GM21367 (cell line): ENCODE measurements at regions not wholly inside any gene's neighbourhood (a gene's known extent, or its start where the extent isn't known, plus 50 kb on each side); places are given as distances from the start of the nearest gene placed in this dataset.

ENCODE experiments used
- ATAC-seq: cut with Tn5 transposase; IDR thresholded peaks from one replicate; pipeline ENCODE4 v1.9.1; 2021; ENCODE audit not compliant: unreplicated experiment

DNA sequence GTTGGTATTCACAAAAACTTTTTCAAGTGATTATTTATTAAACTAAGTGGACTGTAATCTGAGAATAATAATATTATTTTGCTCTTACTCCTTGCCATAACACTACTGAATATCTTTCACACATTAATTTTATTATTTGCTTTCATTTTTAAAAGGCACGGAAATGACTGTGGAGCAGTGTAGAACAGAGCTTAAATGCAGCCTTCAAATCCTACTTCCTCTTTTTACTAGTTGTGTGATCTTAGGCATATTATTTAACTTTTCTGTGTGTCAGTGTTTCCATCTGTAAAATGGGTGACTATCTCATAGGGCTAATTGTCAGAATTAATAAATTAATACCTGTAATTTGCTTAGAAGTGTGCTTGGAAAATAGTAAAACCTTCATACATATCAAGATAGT, 55.5 kb upstream of the SLC8A1 start:
- ATAC-seq: peak; percentile 62

DNA sequence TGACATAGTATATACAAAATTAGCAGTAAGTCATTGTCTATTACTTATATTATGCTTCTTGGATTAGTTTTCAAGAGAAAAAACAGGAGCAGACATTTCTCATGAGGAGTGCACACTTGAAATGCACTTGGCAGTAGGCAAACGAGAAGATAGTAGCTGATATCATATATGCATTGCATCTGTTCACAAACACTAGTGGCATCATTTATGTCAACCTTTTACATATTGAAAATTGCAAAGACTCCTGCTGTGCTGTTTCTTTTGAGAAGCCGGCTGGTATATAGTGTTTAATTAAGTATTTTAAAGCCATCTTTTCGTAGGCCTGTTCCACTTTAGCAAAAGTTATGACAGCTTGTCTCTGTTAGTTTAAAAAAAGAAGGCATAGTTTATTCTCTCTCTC, 58.4 kb upstream of the SLC8A1 start:
- ATAC-seq: no peak

DNA sequence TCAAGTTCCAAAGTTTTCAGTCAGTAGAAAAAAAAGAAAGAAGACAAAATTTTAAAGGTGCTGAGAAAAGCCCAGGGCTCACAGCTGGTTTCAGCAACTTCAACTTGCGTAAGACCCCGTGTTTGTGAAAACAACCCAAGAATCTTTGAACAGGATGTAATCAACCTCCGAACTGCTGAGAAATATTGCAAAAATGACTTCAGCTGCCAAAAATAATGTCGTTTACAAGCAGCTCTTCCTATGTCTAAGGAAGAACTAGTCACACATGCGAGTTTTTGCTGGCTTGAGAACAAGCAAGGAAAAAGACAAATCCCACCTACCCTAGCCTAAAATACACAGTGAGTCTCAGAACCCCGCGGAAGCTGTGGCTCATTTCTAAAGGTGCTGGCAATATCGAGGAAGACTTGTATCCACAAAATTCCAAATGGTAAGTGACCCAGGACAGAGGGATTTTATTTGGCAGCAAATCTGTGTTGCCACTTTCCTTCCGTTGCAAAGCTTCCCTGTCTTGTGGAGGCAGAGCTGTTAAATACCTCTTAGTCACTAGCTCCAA, 59.8 kb upstream of the SLC8A1 start:
- no peak for ATAC-seq

DNA sequence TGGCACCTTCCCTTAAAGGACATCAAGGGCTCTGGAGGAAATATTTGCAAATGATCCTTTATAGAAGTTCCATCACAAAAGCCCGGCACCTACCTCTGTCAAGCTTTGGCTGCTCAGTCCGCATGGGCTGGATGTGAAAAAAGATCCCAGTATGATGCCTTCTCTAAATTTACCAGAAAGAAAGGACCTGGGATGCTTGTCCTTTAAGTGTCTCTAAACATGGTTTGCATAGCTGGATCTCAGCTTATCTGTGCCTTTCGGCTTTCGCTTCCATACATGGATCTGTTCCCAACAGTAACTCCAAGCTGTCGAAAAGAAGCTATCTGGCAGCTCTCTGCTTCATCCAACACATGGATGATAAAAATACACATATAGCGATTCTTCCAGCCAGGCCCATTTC, 60.4 kb upstream of the SLC8A1 start:
- ATAC-seq: no peak

DNA sequence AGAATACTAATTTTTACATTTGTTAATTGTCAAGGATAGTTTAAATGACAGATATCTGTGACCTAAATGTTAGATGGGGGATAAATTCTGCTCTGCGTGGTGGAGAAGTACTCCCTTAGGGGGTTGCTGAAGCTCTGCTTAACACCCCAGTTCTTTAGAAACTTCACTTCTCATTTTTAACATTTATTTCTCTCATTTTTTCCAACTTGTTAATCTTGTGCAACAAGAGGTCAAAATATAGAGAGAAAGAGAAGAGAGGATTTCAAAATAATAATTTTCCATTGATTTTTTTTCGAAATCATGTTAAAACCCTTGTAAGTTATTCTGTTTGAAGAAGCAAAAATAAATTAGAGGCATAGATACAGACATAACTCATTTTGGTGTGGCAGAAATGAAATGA, 61.3 kb upstream of the SLC8A1 start:
- ATAC-seq: no peak

DNA sequence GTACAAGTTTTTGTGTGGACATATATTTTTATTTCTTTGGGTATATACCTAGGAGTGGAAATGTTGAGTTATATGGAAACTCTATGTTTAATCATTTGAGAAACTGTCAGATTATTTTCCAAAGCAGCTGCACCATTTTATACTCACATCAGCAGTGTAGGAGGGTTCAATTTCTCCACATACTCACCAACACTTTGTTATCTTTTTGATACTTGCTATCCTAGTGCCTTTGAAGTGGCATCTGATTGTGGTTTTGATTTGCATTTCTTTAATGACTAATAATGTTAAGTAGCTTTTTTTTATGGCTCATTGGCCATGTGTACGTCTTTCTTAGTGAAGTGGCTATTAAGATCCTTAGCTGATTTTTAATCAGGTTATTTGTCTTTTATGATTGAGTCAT, 64.7 kb upstream of the SLC8A1 start:
- ATAC-seq: no peak

DNA sequence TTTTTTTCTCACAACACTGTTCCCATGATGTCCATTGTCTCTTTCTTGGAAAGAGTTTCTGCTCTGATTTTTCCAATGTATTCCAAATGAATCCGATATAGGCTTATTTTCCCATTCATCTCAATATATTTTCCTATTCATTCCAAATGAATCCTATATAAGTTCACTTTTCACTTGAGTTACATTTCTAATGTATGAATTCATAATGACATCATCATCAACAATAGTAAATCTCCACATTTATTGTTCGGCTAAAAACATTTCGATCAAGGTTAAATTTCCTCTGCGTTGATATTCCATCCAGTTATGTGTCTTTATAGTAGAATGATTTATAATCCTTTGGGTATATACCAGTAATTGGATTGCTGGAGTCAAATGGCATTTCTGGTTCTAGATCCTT, 76.7 kb upstream of the SLC8A1 start:
- no peak for ATAC-seq

DNA sequence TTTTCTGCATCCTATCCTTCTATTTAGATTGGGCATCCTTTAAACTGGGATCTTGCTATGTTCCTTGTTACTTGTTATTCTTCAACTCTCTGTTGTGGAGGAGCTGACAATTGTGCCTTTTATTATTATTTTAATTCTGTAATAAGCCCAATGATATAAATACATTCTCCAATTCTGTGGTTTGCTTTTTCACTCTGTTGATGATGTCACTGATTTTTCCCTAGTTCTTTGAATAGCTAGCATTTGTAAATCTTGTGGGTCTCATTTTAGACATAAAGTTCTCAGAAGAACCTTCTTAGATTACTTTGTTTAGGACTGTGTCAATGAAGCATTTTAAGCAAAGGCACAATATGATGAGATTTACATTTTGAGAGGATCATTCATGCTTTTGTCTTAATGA, 79.5 kb upstream of the SLC8A1 start:
- ATAC-seq: no peak

DNA sequence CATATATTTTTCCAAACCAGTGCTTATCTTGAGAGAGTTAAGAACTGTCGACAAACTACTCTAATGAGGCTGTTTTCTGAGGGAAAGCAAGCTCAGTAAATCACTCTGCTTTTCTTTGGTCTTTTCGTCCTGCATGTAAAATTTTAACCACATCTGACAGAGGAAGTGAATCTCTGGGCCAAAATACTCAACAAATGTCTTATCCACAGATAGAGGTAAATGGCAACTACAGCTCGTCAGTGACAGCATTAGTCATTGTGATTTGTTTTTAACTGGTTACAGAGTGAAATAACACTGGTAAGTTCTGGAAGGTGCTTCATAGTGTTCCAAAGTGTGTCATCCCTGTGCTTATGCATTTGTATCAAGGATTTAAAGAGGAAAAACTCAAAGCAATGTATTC, 82.6 kb upstream of the SLC8A1 start:
- ATAC-seq: no peak

DNA sequence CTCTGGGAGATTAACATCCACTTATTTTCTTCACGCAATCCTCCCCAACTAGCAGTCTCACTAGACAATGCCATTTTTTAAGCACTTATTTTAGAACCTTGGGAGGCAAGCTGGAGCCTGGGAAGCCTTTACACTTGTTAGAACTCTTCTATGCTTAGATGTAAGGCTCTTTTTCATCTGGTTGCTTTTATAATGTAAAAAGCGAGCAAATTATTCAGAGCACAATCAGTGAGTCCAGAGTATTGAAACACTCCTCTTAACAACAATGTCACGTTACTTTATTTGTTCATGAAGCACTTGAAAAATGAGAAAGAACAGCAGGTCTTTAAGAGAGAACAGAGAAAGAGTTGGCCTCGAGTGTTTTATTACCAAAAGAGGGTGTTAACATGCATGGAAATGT, 84.1 kb upstream of the SLC8A1 start:
- ATAC-seq: no peak

DNA sequence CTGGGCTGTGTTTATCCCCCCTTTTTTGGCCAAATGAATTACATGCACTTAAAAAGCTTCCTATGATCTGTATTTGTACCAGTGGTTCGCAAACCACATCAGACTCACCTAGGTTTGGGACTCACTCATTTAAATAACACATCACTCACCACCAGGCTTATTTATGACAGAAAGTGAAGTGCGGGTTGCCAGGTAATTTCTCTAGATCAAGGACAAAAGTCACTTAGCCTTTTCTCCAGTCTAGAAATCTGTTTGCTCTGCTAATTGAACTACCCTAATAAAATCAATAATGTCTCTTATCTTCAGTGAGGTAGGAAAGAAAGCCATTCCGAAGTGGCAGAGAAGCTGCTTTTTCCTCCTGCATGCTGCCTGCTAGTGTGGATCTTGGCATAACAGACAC, 88.1 kb upstream of the SLC8A1 start:
- no peak for ATAC-seq

DNA sequence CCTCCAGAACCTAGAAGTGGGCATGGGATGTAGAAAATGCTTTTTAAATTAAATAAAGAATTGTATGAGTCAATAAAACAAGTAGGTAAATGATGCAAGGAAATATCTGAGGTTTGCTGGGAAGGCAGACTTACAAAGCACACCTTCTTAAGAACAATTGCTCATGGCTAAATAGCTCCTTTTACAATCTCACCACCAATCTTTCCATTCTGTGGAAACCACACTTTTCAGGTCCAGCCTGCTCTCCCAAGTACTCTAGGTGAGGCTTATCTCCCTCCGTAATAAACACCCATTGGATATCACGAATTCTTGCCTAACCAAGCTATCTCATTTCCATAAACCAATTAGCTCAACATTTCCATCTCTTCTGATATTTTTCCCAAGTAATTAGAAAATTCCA, 91.5 kb upstream of the SLC8A1 start:
- no peak for ATAC-seq

DNA sequence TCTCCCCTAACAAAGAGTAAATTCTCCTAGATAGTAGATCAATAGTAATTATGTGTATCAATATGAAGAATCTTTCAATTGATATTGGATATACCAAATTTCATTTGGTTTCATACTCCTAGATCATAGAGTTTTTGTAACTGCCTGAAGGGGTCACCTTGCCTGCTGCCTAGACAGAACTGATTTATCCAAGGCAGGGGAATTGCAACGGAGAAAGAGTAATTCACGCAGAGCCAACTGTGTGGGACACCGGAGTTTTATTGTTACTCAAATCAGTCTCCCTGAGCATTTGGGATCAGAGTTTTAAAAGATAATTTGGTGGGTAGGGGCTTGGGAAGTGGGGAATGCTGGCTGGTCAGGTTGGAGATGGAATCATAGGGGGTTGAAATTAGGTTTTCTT, 92.2 kb upstream of the SLC8A1 start:
- no peak for ATAC-seq

DNA sequence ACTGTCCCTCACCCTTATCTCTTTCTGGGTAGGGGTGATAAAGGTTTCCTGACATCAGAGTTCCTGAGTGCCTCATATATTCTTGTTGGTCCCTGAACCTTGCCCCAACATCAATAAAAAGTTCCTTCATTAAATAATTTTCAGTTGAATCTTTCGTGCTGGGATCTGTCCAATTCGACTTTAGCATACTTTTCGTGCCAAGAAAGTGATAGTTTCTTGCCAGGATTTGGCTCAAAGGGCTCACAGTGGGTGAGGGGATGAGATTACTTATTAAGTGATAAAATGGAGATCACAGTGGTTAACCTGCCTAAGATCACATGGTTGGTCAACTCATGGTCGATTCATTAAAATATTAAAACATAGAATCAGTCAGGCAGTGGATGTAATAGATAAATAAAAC, 93.8 kb upstream of the SLC8A1 start:
- ATAC-seq: no peak

DNA sequence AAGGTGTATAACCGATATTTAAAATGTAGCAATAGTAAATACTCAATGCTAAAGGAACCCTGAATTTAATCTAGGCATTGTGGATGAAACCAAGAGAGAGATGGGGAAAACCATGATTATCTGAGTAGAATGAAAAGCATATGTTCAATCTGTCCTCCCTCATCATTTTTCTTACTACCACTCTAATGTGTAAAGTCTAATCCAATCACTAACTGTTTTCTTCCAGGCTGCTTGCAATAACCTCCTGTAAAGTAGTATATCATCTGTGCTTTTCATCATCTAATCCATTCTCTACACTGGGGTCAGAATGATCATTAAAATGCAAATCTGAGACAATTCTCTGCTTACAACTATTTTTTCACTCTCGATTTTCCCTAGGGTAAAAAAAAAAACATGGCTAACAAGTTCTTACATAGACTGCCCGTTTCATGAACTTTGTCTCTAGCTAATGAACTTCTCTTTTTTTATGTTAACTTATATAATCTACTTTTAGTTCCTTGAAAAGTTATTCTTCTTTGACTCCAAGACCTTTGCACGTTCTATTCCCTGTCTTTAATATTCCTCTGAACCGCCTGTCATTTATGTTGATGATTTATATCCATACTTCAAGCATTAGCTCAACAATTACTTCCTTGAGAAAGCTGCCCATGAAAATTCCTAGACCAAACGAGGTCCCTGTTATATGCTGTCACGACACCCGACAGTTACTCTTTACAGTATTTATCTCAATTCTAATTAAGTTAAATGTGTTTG, 94.7 kb upstream of the SLC8A1 start:
- no peak for ATAC-seq

DNA sequence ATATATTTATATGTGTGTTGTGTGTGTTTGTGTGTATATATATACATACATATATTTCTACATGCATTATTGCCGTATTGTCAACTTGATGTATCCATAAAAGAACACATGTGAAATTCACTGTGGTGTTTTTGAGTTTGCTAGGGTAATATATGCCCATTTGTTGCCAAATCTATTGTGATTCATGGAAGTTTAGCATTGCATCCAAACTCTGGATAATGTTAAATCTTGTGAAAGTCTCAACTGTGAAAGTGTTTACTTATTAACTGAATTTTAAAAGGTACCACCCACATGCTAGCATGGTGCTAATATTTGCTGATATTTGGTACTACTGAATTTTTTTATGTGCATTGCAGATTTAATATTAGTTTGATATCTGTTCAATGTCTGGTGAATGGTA, 96.6 kb upstream of the SLC8A1 start:
- no peak for ATAC-seq

DNA sequence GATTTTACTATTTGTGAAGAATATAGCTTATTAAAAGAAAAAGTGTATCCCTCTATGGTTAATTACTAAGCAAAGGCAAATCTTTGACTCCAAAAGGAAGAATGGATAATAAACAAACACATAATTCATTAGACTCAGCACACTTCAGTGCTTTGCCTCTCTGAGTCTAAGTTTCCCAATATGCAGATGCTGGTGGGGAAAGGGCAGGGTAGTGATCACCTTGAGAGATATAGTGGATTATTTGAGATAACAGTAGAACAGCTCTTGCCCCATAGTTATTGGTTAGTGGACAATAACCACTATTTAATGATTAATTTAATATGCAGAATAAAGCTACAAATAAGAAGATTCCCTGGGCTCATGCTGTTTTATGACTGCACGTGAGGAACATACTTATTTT, 98.2 kb upstream of the SLC8A1 start:
- no peak for ATAC-seq

DNA sequence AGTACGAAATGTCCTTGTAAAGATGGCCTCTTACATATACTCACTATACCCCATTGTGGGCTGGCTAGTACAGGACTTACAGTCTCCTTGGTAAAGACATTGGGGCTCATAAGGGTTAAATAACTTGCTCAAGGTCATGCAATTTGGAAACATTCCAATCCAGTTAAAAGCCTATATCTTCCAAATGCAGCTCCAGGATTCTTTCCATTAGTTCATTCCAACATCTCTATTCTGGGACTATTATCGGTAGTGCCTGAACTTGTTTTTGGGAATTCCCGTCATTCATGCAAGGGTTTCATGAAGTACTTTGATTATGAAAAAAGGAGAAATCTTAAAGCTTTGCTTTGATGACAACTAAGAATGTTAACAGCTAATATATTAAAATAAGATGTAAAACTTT, 99.2 kb upstream of the SLC8A1 start:
- ATAC-seq: no peak

DNA sequence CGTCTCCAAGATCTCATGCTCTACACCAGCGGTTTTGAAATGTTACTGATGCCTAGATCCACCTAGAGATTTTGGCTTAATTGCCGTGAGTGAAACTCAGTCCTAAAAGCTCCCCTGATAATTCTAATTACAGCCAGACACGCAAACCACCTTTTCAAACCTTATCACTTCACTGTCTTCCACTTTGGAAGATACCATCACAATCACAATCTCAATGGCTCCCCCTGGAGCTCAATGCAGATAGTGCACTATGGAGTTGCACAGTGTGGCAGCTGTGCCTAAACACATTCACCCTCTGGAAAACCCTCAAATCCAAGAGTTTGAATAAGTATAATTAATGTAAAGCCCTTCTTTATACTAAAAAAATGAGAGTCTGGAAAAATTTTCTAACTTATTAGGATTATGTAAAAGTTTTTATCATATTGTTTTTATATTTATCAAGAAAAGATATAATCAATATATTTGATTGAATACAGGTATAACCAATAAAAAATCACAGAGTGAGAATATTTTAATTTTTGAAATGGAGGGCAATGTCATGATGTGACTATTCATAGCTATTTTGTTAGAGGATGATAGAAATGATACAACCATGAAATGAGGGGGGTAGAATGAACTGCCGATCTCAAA, 102.9 kb upstream of the SLC8A1 start:
- ATAC-seq: peak; percentile 96

DNA sequence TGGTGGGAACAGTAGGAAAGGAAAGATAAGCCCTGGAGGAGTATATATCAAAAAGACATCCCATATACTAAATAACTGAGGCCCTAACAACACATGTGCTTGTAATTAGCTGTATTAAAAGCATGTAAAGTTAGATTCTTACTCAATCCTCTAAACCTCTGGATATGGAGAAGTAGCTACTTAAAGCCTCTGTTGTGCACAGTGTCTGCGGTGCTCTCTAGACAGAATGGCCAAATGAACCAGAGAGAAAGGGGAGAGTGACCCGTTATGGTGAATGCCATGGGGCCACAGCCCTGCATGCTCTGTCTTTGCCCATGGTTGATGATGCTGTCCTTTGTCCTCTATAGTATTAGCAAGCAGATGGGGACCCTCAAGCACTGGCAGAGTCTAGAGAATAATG, 104.4 kb upstream of the SLC8A1 start:
- no peak for ATAC-seq

DNA sequence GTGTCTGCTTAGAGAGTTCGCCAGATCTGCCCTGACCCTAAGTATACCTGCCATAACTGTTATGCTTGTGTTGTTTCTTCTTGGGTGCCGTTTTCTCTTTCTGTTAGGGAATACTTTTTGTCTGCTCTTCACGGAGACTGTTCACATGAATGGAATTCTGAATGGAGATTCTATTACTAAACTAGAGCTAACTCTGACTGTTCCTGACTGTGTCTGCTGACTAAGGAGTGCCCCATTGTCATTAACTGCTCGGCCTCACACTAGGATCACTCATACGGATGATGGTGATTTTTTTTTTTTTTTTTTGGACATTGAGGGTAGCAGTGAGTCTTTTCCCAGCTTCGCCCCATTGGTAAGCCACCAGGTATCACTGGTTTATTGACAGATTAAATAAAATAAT, 104.8 kb upstream of the SLC8A1 start:
- no peak for ATAC-seq

DNA sequence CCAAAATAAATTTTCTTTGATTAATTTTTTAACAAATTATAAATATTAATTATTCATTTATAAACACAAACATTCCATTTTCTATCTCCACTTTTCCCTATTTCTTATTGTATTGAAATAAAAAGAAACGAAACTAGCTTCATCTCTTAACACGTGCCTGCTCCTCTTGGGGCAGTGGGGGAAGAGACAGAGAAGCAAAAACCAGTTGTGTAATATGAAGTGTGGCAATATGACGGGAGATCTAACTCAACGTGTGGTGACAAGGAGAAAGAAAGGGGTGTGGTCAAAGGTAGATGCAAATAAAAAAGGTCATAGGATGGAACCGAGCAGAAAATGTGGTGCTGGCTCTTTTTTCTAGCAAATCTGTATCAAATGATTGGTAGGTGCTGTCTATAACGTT, 106.9 kb upstream of the SLC8A1 start:
- ATAC-seq: no peak

DNA sequence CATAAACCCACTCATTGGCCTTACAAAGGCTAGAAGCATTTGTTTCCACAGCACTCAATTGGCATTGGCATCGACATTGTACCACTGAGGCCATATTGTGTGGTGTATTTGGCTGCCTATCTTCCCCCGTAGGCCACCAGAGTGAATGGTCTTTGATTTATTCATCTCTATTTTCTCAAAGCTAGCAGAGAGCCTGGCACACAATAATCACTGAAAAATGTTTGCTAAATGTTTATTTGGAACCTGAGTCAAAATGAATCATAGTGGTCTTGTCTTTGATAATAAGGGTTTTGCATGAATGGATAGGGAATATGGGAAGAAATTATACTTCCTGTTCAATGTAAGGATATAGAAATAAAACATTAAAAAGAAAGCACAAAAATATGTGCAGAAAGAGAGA, 107.3 kb upstream of the SLC8A1 start:
- no peak for ATAC-seq
